Lung (tissue), 11 donors: ENCODE measurements at regions not wholly inside any gene's neighbourhood (a gene's known extent, or its start where the extent isn't known, plus 50 kb on each side); places are given as distances from the start of the nearest gene placed in this dataset.
A peak's percentile ranks its signal among the peaks of the same experiment; 100 is the strongest.

ENCODE experiments used
- ATAC-seq: fragments of 200-7000 bp; cut with Tn5 transposase; one replicate; pipeline ENCODE4 v1.9.1; 2020; ENCODE audit warnings: moderate number of reproducible peaks; ENCODE audit not compliant: insufficient read depth, low FRiP score
- DNase-seq, 3 donors: peaks; one replicate each; pipeline ENCODE4 v3.0.0-alpha.2; 2013 to 2017
- H3K27ac ChIP-seq, 2 donors: one replicate each; pipeline ENCODE4 v1.5.1; 2013; ENCODE audit warnings: mild to moderate bottlenecking in 2 of 2, moderate library complexity in 2 of 2, control low read depth in 1 of 2, inconsistent platforms in 1 of 2, low read depth in 1 of 2, low read length in 1 of 2
- H3K27me3 ChIP-seq, 3 donors: one replicate each; pipeline ENCODE4 v1.5.1; 2013; ENCODE audit warnings: low read length in 2 of 3; ENCODE audit not compliant: control insufficient read depth in 3 of 3, insufficient read depth in 3 of 3
- H3K36me3 ChIP-seq, 4 donors: one replicate each; pipeline ENCODE4 v1.5.1; 2013; ENCODE audit warnings: low read length in 4 of 4, mild to moderate bottlenecking in 1 of 4, moderate library complexity in 1 of 4; ENCODE audit not compliant: control insufficient read depth in 4 of 4, insufficient read depth in 4 of 4
- H3K4me1 ChIP-seq, 5 donors: one replicate each; pipeline ENCODE4 v1.5.1; 2013; ENCODE audit warnings: low read length in 5 of 5, mild to moderate bottlenecking in 2 of 5, moderate library complexity in 1 of 5; ENCODE audit not compliant: control insufficient read depth in 5 of 5, insufficient read depth in 5 of 5
- H3K4me3 ChIP-seq: one replicate; pipeline ENCODE4 v1.5.1; 2013; ENCODE audit warnings: mild to moderate bottlenecking, control low read depth, moderate library complexity
- H3K9ac ChIP-seq, 2 donors: one replicate each; pipeline ENCODE4 v1.5.1; 2013; ENCODE audit warnings: low read length in 2 of 2, control low read depth in 1 of 2; ENCODE audit not compliant: insufficient read depth in 1 of 2
- H3K9me3 ChIP-seq, 4 donors: one replicate each; pipeline ENCODE4 v1.5.1; 2013; ENCODE audit warnings: low read length in 3 of 4, mild to moderate bottlenecking in 1 of 4, moderate library complexity in 1 of 4; ENCODE audit not compliant: control insufficient read depth in 4 of 4, insufficient read depth in 3 of 4
- WGBS, 2 donors: extraction: QIAGEN DNeasy Blood & Tissue Kit; methylation state at CpG; one replicate each; pipeline ENCODE4 v1.1.7; 2013; 5-methylcytosine and 5-hydroxymethylcytosine counted together
- TF ChIP-seq, protein P1 (sequence below): IDR thresholded peaks from 2 replicates; pipeline ENCODE4 v1.5.1; 2012; ENCODE audit warnings: mild to moderate bottlenecking; ENCODE audit errors: control extremely low read depth, extremely low read depth
- donor health status: control.
- donor health status: control.
- donor health status: Bipolar disorder and iron deficiency.
- donor health status: healthy.
- donor health status: DM: yes; HTN: yes; CAD: no.

DNA sequence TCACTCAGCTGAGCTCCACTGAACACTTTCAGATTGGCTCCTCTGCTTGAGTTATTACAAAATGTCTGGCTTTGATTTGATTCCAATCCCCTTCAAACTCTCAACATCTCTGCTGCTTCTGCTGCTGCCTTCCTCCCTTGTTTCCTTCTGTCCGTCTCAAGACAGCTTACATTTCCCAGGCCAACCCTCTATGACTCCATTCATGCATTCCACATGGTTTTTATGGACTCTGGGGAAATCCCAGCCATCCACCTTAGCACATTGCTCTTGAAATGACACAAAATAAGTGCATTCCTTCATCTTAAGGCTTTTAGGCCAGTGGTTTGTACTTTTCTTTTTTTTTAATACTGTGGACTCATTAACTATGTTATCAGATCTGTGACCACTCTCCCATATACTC, 68.5 kb upstream of the TMEM164 start:
- 33 to 90% methylated on average over 1 of the region's 1 CpG for WGBS, 2 donors
- Histone ChIP-seq H3K9ac (no peak overlapping the region), H3K9me3 (peaks cover 0 to 2% (median under 1%) of the 10 kb centered on the region in 4 donors), H3K4me3 (no peak overlapping the region), H3K27me3 (peaks cover 2 to 53% (median 7%) of the 10 kb centered on the region in 3 donors), H3K27ac (no peak overlapping the region), H3K4me1 (no peaks in the 10 kb centered on the region), H3K36me3 (no peaks in the 10 kb centered on the region)
- TF ChIP-seq, protein P1, sequence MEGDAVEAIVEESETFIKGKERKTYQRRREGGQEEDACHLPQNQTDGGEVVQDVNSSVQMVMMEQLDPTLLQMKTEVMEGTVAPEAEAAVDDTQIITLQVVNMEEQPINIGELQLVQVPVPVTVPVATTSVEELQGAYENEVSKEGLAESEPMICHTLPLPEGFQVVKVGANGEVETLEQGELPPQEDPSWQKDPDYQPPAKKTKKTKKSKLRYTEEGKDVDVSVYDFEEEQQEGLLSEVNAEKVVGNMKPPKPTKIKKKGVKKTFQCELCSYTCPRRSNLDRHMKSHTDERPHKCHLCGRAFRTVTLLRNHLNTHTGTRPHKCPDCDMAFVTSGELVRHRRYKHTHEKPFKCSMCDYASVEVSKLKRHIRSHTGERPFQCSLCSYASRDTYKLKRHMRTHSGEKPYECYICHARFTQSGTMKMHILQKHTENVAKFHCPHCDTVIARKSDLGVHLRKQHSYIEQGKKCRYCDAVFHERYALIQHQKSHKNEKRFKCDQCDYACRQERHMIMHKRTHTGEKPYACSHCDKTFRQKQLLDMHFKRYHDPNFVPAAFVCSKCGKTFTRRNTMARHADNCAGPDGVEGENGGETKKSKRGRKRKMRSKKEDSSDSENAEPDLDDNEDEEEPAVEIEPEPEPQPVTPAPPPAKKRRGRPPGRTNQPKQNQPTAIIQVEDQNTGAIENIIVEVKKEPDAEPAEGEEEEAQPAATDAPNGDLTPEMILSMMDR = no peak
- DNase-seq = peak in 1 of 3 donors; percentile 8
- no peak for ATAC-seq

DNA sequence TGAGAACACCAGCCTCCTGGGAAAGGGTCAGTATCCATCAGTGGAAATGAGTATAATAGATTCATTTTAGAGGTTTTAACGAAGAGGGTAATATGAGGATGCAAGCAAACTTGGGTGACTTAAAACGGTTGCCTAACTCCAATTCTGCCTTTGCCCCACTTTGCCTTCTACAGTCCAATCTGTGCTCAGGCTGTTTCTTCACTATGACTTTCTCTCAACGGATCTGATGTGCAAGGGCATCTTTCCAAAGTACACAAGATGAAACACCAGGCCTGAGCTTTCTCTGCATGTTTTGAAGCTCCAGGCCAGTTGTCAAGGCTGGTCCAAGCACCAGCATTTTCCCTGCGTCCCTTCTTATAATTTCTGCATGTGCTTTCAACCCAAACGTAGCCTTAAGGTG, 68.0 kb upstream of the TMEM164 start:
- no peak overlapping the region for H3K9ac ChIP-seq

DNA sequence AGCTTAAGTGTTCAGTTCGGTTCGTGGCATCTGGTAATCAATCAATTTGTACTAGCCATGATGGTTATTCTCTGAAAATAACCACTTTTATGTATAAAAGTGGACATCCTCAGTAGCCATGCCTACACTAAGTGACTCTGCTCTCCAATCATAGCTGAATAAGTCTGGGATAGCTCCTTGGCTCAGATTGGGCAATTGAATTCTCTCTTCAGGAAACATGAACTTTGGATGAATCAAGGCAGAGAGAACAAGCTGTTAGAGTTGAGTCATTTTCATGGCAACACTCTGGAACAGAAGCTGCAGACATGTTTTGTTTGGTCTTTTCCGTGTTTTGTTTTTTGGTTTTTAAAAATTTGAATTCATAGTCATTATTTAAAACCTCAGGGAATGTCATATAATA, 66.8 kb upstream of the TMEM164 start:
- Histone ChIP-seq H3K4me3 (no peak overlapping the region), H3K9ac (no peak overlapping the region), H3K27me3 (peaks cover 0 to 50% (median 12%) of the 10 kb centered on the region in 3 donors), H3K4me1 (no peaks in the 10 kb centered on the region), H3K27ac (no peak overlapping the region), H3K9me3 (peaks cover 0 to 2% (median under 1%) of the 10 kb centered on the region in 4 donors), H3K36me3 (no peaks in the 10 kb centered on the region)
- DNase-seq = no peak
- TF ChIP-seq, protein P1 = no peak
- 69 to 91% methylated on average over 3 of the region's 3 CpGs for WGBS, 2 donors
- ATAC-seq = no peak

More for the DNA sequence above, 68.0 kb upstream of the TMEM164 start:
- Histone ChIP-seq H3K27ac (no peak overlapping the region), H3K9me3 (peaks cover 0 to 2% (median under 1%) of the 10 kb centered on the region in 4 donors), H3K36me3 (no peaks in the 10 kb centered on the region), H3K4me3 (no peak overlapping the region), H3K27me3 (peaks cover 0 to 50% (median 8%) of the 10 kb centered on the region in 3 donors), H3K4me1 (no peaks in the 10 kb centered on the region)
- ATAC-seq = no peak
- 54 to 90% methylated on average over 5 of the region's 5 CpGs for WGBS, 2 donors
- DNase-seq = no peak
- TF ChIP-seq, protein P1 = no peak

- TF ChIP-seq, protein P1 = no peak
- Histone ChIP-seq H3K4me1 (no peaks in the 10 kb centered on the region), H3K27ac (no peak overlapping the region), H3K36me3 (no peaks in the 10 kb centered on the region), H3K27me3 (peaks cover 0 to 51% (median 12%) of the 10 kb centered on the region in 3 donors), H3K9me3 (peaks cover 0 to 2% (median under 1%) of the 10 kb centered on the region in 4 donors), H3K4me3 (no peak overlapping the region), H3K9ac (no peak overlapping the region)
- no peak for ATAC-seq
- WGBS, 2 donors = 81 to 93% methylated on average over 4 of the region's 4 CpGs
- DNase-seq = no peak
These were observed 66.3 kb upstream of the TMEM164 start for GRCh38 chrX:109936598-109936997.
